ENCODE measurements at regions not wholly inside any gene's neighbourhood (a gene's known extent, or its start where the extent isn't known, plus 50 kb on each side); places are given as distances from the start of the nearest gene placed in this dataset.

GRCh38 chr2:42935692-42936671 lies 143.6 kb upstream of the HAAO start:
- no peak for TF ChIP-seq CTCF (IDR thresholded peaks at IDR 0.05; ENCODE audit: extremely low read depth, missing control alignments)
- no peak for DNase-seq (ENCODE audit: low spot score)

- DNase-seq (ENCODE audit: low spot score): no peak
- no peak for TF ChIP-seq CTCF (IDR thresholded peaks at IDR 0.05; ENCODE audit: extremely low read depth, missing control alignments)
Measured at GRCh38 chr2:42934580-42935186, 142.3 kb upstream of the HAAO start.

GRCh38 chr2:42933824-42934254 lies 141.5 kb upstream of the HAAO start:
- DNase-seq (ENCODE audit: low spot score): no peak
- no peak for TF ChIP-seq CTCF (IDR thresholded peaks at IDR 0.05; ENCODE audit: extremely low read depth, missing control alignments)

GRCh38 chr2:42932271-42933151 lies 140.1 kb upstream of the HAAO start:
- no peak for TF ChIP-seq CTCF (IDR thresholded peaks at IDR 0.05; ENCODE audit: extremely low read depth, missing control alignments)
- DNase-seq (ENCODE audit: low spot score): no peak

- no peak for DNase-seq (ENCODE audit: low spot score)
- TF ChIP-seq CTCF (IDR thresholded peaks at IDR 0.05; ENCODE audit: extremely low read depth, missing control alignments): no peak
Measured at GRCh38 chr2:42931818-42932195, 139.4 kb upstream of the HAAO start.

- DNase-seq (ENCODE audit: low spot score): no peak
- TF ChIP-seq CTCF (IDR thresholded peaks at IDR 0.05; ENCODE audit: extremely low read depth, missing control alignments): peak; percentile 32
Measured at GRCh38 chr2:42931146-42931817, 138.9 kb upstream of the HAAO start.

All from GM20000 (cell line).